ENCODE measurements at regions not wholly inside any gene's neighbourhood (a gene's known extent, or its start where the extent isn't known, plus 50 kb on each side); places are given as distances from the start of the nearest gene placed in this dataset.
"Not testable (repeated sequence)": the region's sequence is repeated elsewhere in the genome, so short reads cannot be mapped to it uniquely, and the experiment has no call there.

GRCh38 chr5:136621743-136622142, 256.4 kb upstream of the TRPC7 start:
- DNase-seq (ENCODE audit: low read depth in 2 of 2): no peak

- no peak for DNase-seq (ENCODE audit: low read depth in 2 of 2)
Observed at GRCh38 chr5:136620621-136621020, 255.3 kb upstream of the TRPC7 start.

- DNase-seq (ENCODE audit: low read depth in 2 of 2): no peak
Observed at GRCh38 chr5:136620016-136620419, 254.7 kb upstream of the TRPC7 start.

GRCh38 chr5:136619556-136619955, 254.2 kb upstream of the TRPC7 start:
- DNase-seq (ENCODE audit: low read depth in 2 of 2): no peak

GRCh38 chr5:136615251-136616119, 250.1 kb upstream of the TRPC7 start:
- no peak for DNase-seq (ENCODE audit: low read depth in 2 of 2)

- DNase-seq (ENCODE audit: low read depth in 2 of 2): no peak
Observed at GRCh38 chr5:136613230-136613629, 247.9 kb upstream of the TRPC7 start.

- DNase-seq (ENCODE audit: low read depth in 2 of 2): no peak
Observed at GRCh38 chr5:136605638-136606037, 240.3 kb upstream of the TRPC7 start.

- DNase-seq (ENCODE audit: low read depth in 2 of 2): no peak
Observed at GRCh38 chr5:136600306-136600705, 235.0 kb upstream of the TRPC7 start.

- DNase-seq (ENCODE audit: low read depth in 2 of 2): no peak
Observed at GRCh38 chr5:136598802-136599404, 233.6 kb upstream of the TRPC7 start.

- DNase-seq (ENCODE audit: low read depth in 2 of 2): no peak
Observed at GRCh38 chr5:136594416-136594815, 229.1 kb upstream of the TRPC7 start.

GRCh38 chr5:136590581-136590980, 225.2 kb upstream of the TRPC7 start:
- no peak for DNase-seq (ENCODE audit: low read depth in 2 of 2)

GRCh38 chr5:136586196-136586595, 220.9 kb upstream of the TRPC7 start:
- no peak for DNase-seq (ENCODE audit: low read depth in 2 of 2)

GRCh38 chr5:136584474-136584873, 219.1 kb upstream of the TRPC7 start:
- no peak for DNase-seq (ENCODE audit: low read depth in 2 of 2)

GRCh38 chr5:136579238-136579637, 213.9 kb upstream of the TRPC7 start:
- no peak for DNase-seq (ENCODE audit: low read depth in 2 of 2)

- not testable (repeated sequence) for DNase-seq (ENCODE audit: low read depth in 2 of 2)
Observed at GRCh38 chr5:136569875-136570274, 204.5 kb upstream of the TRPC7 start.

GRCh38 chr5:136565457-136565856, 200.1 kb upstream of the TRPC7 start:
- DNase-seq (ENCODE audit: low read depth in 2 of 2): not testable (repeated sequence)

- not testable (repeated sequence) for DNase-seq (ENCODE audit: low read depth in 2 of 2)
Observed at GRCh38 chr5:136565050-136565449, 199.7 kb upstream of the TRPC7 start.

GRCh38 chr5:136564431-136564830, 199.1 kb upstream of the TRPC7 start:
- DNase-seq (ENCODE audit: low read depth in 2 of 2): not testable (repeated sequence)

- DNase-seq (ENCODE audit: low read depth in 2 of 2): no peak
Observed at GRCh38 chr5:136563489-136563888, 198.1 kb upstream of the TRPC7 start.

- DNase-seq (ENCODE audit: low read depth in 2 of 2): no peak
Observed at GRCh38 chr5:136560126-136560525, 194.8 kb upstream of the TRPC7 start.

- DNase-seq (ENCODE audit: low read depth in 2 of 2): no peak
Observed at GRCh38 chr5:136559651-136560050, 194.3 kb upstream of the TRPC7 start.

- not testable (repeated sequence) for DNase-seq (ENCODE audit: low read depth in 2 of 2)
Observed at GRCh38 chr5:136547096-136547495, 181.8 kb upstream of the TRPC7 start.

- DNase-seq (ENCODE audit: low read depth in 2 of 2): not testable (repeated sequence)
Observed at GRCh38 chr5:136546441-136546840, 181.1 kb upstream of the TRPC7 start.
